Peyer's patch (tissue), 4 donors: ENCODE measurements at regions not wholly inside any gene's neighbourhood (a gene's known extent, or its start where the extent isn't known, plus 50 kb on each side); places are given as distances from the start of the nearest gene placed in this dataset.

ENCODE experiments used
- CTCF ChIP-seq, 6 experiments: fragments of 450-650 bp in 4 of 6; fragments of 200-600 bp in 2 of 6; sonication (generic) in 1 of 6; IDR thresholded peaks; one replicate each; pipeline ENCODE4 v1.5.1; 2017 to 2019; ENCODE audit warnings: antibody characterized with exemption in 6 of 6, mild to moderate bottlenecking in 3 of 6, moderate library complexity in 1 of 6
- POLR2A ChIP-seq, 2 donors: fragments of 450-650 bp; IDR thresholded peaks; one replicate each; pipeline ENCODE4 v1.5.1; 2017; ENCODE audit warnings: antibody characterized with exemption in 2 of 2, mild to moderate bottlenecking in 2 of 2, moderate library complexity in 2 of 2

GRCh38 chr14:105793836-105794235 is 267.5 kb downstream of the TMEM121 start:
- TF ChIP-seq CTCF (IDR thresholded peaks at IDR 0.05) (no peak), POLR2A (IDR thresholded peaks at IDR 0.05) (no peak)
